ENCODE measurements at regions not wholly inside any gene's neighbourhood (a gene's known extent, or its start where the extent isn't known, plus 50 kb on each side); places are given as distances from the start of the nearest gene placed in this dataset.

- Mint-ChIP-seq H3K9me3 (no peaks in the 10 kb centered on the region), H3K27me3 (ENCODE audit: insufficient read depth) (peaks cover under 1% of the 10 kb centered on the region), H3K27ac (no peak overlapping the region), H3K4me3 (no peak overlapping the region), H3K4me1 (ENCODE audit: low read depth) (peaks cover 13% of the 10 kb centered on the region), H3K36me3 (ENCODE audit: low read depth) (no peaks in the 10 kb centered on the region)
- no peak for TF ChIP-seq CTCF (IDR thresholded peaks at IDR 0.05)
- no peak for DNase-seq
These were observed 86.3 kb upstream of the PHLPP1 start for GRCh38 chr18:62629031-62629430.

GRCh38 chr18:62631173-62631572, 84.2 kb upstream of the PHLPP1 start:
- H3K4me1 Mint-ChIP-seq (ENCODE audit: low read depth) = peaks cover 17% of the 10 kb centered on the region
- no peak for DNase-seq
- TF ChIP-seq CTCF (IDR thresholded peaks at IDR 0.05) = no peak
- H3K4me3 Mint-ChIP-seq = no peak overlapping the region
- peaks cover 2% of the 10 kb centered on the region for H3K27me3 Mint-ChIP-seq (ENCODE audit: insufficient read depth)
- no peak overlapping the region for H3K27ac Mint-ChIP-seq
- no peaks in the 10 kb centered on the region for H3K9me3 Mint-ChIP-seq
- no peaks in the 10 kb centered on the region for H3K36me3 Mint-ChIP-seq (ENCODE audit: low read depth)

GRCh38 chr18:62632788-62633455, 82.4 kb upstream of the PHLPP1 start:
- Mint-ChIP-seq H3K4me3 (no peak overlapping the region), H3K9me3 (no peaks in the 10 kb centered on the region), H3K27me3 (ENCODE audit: insufficient read depth) (peaks cover 4% of the 10 kb centered on the region), H3K4me1 (ENCODE audit: low read depth) (peaks cover 17% of the 10 kb centered on the region), H3K27ac (no peak overlapping the region), H3K36me3 (ENCODE audit: low read depth) (no peaks in the 10 kb centered on the region)
- DNase-seq = no peak
- TF ChIP-seq CTCF (IDR thresholded peaks at IDR 0.05) = no peak

GRCh38 chr18:62634458-62634857, 80.9 kb upstream of the PHLPP1 start:
- no peaks in the 10 kb centered on the region for H3K36me3 Mint-ChIP-seq (ENCODE audit: low read depth)
- peak; percentile 8 for DNase-seq
- peaks cover 17% of the 10 kb centered on the region for H3K4me1 Mint-ChIP-seq (ENCODE audit: low read depth)
- TF ChIP-seq CTCF (IDR thresholded peaks at IDR 0.05) = no peak
- no peak overlapping the region for H3K4me3 Mint-ChIP-seq
- peaks cover 4% of the 10 kb centered on the region for H3K27me3 Mint-ChIP-seq (ENCODE audit: insufficient read depth)
- H3K27ac Mint-ChIP-seq = no peak overlapping the region
- H3K9me3 Mint-ChIP-seq = no peaks in the 10 kb centered on the region

GRCh38 chr18:62634979-62635630, 80.2 kb upstream of the PHLPP1 start:
- Mint-ChIP-seq H3K27me3 (ENCODE audit: insufficient read depth) (peaks cover 4% of the 10 kb centered on the region), H3K27ac (no peak overlapping the region), H3K36me3 (ENCODE audit: low read depth) (no peaks in the 10 kb centered on the region), H3K4me3 (no peak overlapping the region), H3K4me1 (ENCODE audit: low read depth) (peaks cover 17% of the 10 kb centered on the region), H3K9me3 (no peaks in the 10 kb centered on the region)
- no peak for TF ChIP-seq CTCF (IDR thresholded peaks at IDR 0.05)
- no peak for DNase-seq

Data from HFFc6 (cell line).